K562 (cell line): ENCODE measurements at regions not wholly inside any gene's neighbourhood (a gene's known extent, or its start where the extent isn't known, plus 50 kb on each side); places are given as distances from the start of the nearest gene placed in this dataset.

ENCODE experiments used
- ATAC-seq: fragments of 200-7000 bp; cut with Tn5 transposase; 3 replicates; pipeline ENCODE4 v1.9.1; 2020; ENCODE audit warnings: moderate library complexity
- BruUV-seq: library from RNA; stranded (reverse); fragments of 400-500 nt; replicated peaks from 2 replicates; lab custom pipeline; 2021; lab: Mats Ljungman, UMichigan
- CTCF ChIA-PET: fragments of 300-600 bp; formaldehyde crosslinking; extraction: SDS; loops from one replicate; lab custom pipeline; 2021; ENCODE audit warnings: low intra/inter-chr PET ratio; lab: Yijun Ruan, JAX
- POLR2A ChIA-PET: fragments of 300-600, 350-650 bp; sonication (Branson Sonifier 250); formaldehyde crosslinking; extraction: SDS; loops from one replicate; lab custom pipeline; 2021; ENCODE audit warnings: antibody characterized with exemption, inconsistent platforms; lab: Yijun Ruan, JAX
- DNase-seq, 4 experiments: peaks; one replicate each; pipeline versions ENCODE4 v3.0.0 to v3.0.0-alpha.2; 2011 to 2018; ENCODE audit warnings: low spot score in 3 of 4, mixed read lengths in 3 of 4; ENCODE audit errors: extremely low read depth in 1 of 4
- FAIRE-seq: peaks from 2 replicates; lab custom pipeline; 2011; peaks lifted over from hg19 to GRCh38; lab: Jason Lieb, UNC
- H2AFZ ChIP-seq: 2 replicates; pipeline ENCODE4 v1.6.0; 2011; ENCODE audit warnings: low read depth, low read length, control low read depth, inconsistent platforms
- H3K27ac ChIP-seq: fragments of 200-600 bp; 3 replicates; pipeline ENCODE4 v1.8.0; 2011; ENCODE audit warnings: low read depth, mild to moderate bottlenecking, control low read depth, inconsistent platforms, low read length, moderate library complexity, mixed read lengths; ENCODE audit errors: extremely low read depth
- H3K27me3 ChIP-seq, 2 experiments: fragments of 300-600 bp in 1 of 2; 2 replicates in 1 of 2; 3 replicates in 1 of 2; pipeline versions ENCODE4 v1.6.0 to v1.8.0; 2011; ENCODE audit warnings: inconsistent platforms in 2 of 2, low read length in 2 of 2, mild to moderate bottlenecking in 1 of 2, mixed read lengths in 1 of 2, moderate library complexity in 1 of 2; ENCODE audit not compliant: control insufficient read depth in 2 of 2, insufficient read depth in 2 of 2
- H3K36me3 ChIP-seq: fragments of 300-600 bp; 3 replicates; pipeline ENCODE4 v1.8.0; 2011; ENCODE audit warnings: mild to moderate bottlenecking, low read length, inconsistent platforms; ENCODE audit not compliant: control insufficient read depth, insufficient read depth
- H3K4me1 ChIP-seq, 2 experiments: fragments of 200-600 bp in 1 of 2; replicated peaks in 1 of 2; 2 replicates in 1 of 2; 3 replicates in 1 of 2; pipeline versions ENCODE4 v1.5.1 to v1.8.0; 2011; ENCODE audit warnings: inconsistent platforms in 2 of 2, low read length in 2 of 2, mild to moderate bottlenecking in 1 of 2, mixed read lengths in 1 of 2, moderate library complexity in 1 of 2; ENCODE audit not compliant: control insufficient read depth in 2 of 2, insufficient read depth in 2 of 2
- H3K4me2 ChIP-seq: 2 replicates; pipeline ENCODE4 v1.6.1; 2011; ENCODE audit warnings: low read length, control low read depth, inconsistent platforms, mixed read lengths; ENCODE audit not compliant: insufficient read depth
- H3K4me3 ChIP-seq: fragments of 200-600 bp; sonication (generic), shearing (Covaris generic); 2 replicates; pipeline ENCODE4 v1.5.1; 2016; ENCODE audit warnings: control low read depth, inconsistent platforms
- H3K79me2 ChIP-seq: fragments of 200-600 bp; 3 replicates; pipeline ENCODE4 v1.8.0; 2011; ENCODE audit warnings: low read length, inconsistent platforms; ENCODE audit not compliant: control insufficient read depth, insufficient read depth
- H3K9ac ChIP-seq, 2 experiments: 2 replicates each; pipeline versions ENCODE4 v1.6.0 to v1.6.1; 2011; ENCODE audit warnings: low read depth in 2 of 2, low read length in 2 of 2, control low read depth in 1 of 2, inconsistent platforms in 1 of 2, mild to moderate bottlenecking in 1 of 2, mixed read lengths in 1 of 2; ENCODE audit not compliant: insufficient read depth in 1 of 2
- H3K9me1 ChIP-seq: one replicate; pipeline ENCODE4 v1.6.0; 2011; ENCODE audit warnings: inconsistent platforms, mild to moderate bottlenecking, low read length, moderate library complexity; ENCODE audit not compliant: control insufficient read depth, insufficient read depth
- H3K9me3 ChIP-seq: replicated peaks from 2 replicates; pipeline ENCODE4 v1.5.1; 2011; ENCODE audit warnings: low read depth, low read length, inconsistent platforms; ENCODE audit not compliant: control insufficient read depth, insufficient read depth
- H4K20me1 ChIP-seq: replicated peaks from 2 replicates; pipeline ENCODE4 v1.6.1; 2011; ENCODE audit warnings: low read length, inconsistent platforms, mixed read lengths; ENCODE audit not compliant: control insufficient read depth, insufficient read depth
- LEF1 ChIP-seq: fragments of 450-650 bp; IDR thresholded peaks from 2 replicates; pipeline ENCODE4 v1.6.1; 2016; ENCODE audit warnings: mild to moderate bottlenecking
- SIN3B ChIP-seq: fragments of 450-650 bp; IDR thresholded peaks from 2 replicates; pipeline ENCODE4 v1.6.1; 2017; ENCODE audit warnings: low read depth, mild to moderate bottlenecking, moderate library complexity
- WGBS: fragments of 100-300 bp; shearing (Covaris generic); methylation state at CpG from one replicate; pipeline ENCODE4 v1.1.6; 2016; ENCODE audit warnings: low coverage, mixed read lengths; ENCODE audit not compliant: insufficient coverage; ENCODE audit errors: missing lambda C conversion rate; 5-methylcytosine and 5-hydroxymethylcytosine counted together
- in situ Hi-C: fragments of 300-500 bp; cut with MboI; formaldehyde crosslinking; loops from 4 replicates; pipeline ENCODE4 v1.15.0; 2018; ENCODE audit warnings: inconsistent platforms, mixed read lengths
- intact Hi-C: fragments of 100-400 bp; cut with micrococcal nuclease; formaldehyde crosslinking; loops from 2 replicates; pipeline ENCODE4 v1.14.2; 2022
- TF ChIP-seq, protein P1 (sequence below), 3 experiments: IDR thresholded peaks in 2 of 3; conservative IDR thresholded peaks in 1 of 3; 2 replicates each; pipeline ENCODE4 v1.5.1; 2011 to 2012; ENCODE audit warnings: low read length in 3 of 3, mild to moderate bottlenecking in 3 of 3, control low read depth in 2 of 3, improper control_type of control experiment in 1 of 3, inconsistent platforms in 1 of 3, low read depth in 1 of 3, mixed read lengths in 1 of 3, moderate library complexity in 1 of 3; ENCODE audit not compliant: insufficient read depth in 2 of 3
- TF ChIP-seq, protein P2 (sequence below), 2 experiments: fragments of 450-650 bp in 1 of 2; sonication (generic) in 1 of 2; formaldehyde crosslinking in 1 of 2; IDR thresholded peaks; 2 replicates each; pipeline versions ENCODE4 v1.7.1 to v1.9.0; 2016 to 2022; ENCODE audit warnings: inconsistent platforms in 1 of 2, mild to moderate bottlenecking in 1 of 2, missing genetic modification reagents in 1 of 2

DNA sequence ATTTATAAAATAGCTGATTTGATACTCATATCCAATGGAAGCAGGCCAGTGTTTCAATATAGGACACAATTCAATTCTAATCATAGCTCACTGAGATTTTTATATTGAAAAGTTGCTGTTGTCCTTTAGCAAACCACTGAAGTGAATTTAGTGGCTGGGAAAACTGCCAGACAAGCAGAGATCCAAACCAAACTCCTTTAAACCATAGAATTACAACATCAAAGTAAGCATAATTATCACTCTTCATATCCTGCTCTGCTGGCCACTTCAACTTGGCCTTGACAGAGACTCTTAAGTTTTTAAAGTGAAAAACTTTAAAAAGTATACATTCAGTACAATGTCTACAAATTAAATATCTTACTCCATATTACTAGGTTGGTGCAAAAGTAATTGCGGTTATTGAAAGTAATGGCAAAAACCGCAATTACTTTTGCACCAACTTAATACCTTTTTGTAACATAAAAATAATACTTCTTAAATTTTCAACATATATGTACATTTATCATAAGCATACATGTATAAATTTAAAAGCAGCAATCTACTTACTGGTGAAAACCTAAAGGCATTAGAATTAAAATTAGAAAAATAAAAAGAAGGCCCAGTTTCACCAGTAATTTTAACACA lies 433.0 kb downstream of the PCDH10 start:
- no peak for ATAC-seq
- in situ Hi-C loops: no loop called here

More for the DNA sequence above, 433.0 kb downstream of the PCDH10 start:
- no peaks in the 10 kb centered on the region; the same call in 1 of the 2 replicates for H3K9me3 ChIP-seq
- DNase-seq: no peak
- ChIA-PET CTCF (no interaction called here), POLR2A (no interaction called here)
- TF ChIP-seq, protein P1, sequence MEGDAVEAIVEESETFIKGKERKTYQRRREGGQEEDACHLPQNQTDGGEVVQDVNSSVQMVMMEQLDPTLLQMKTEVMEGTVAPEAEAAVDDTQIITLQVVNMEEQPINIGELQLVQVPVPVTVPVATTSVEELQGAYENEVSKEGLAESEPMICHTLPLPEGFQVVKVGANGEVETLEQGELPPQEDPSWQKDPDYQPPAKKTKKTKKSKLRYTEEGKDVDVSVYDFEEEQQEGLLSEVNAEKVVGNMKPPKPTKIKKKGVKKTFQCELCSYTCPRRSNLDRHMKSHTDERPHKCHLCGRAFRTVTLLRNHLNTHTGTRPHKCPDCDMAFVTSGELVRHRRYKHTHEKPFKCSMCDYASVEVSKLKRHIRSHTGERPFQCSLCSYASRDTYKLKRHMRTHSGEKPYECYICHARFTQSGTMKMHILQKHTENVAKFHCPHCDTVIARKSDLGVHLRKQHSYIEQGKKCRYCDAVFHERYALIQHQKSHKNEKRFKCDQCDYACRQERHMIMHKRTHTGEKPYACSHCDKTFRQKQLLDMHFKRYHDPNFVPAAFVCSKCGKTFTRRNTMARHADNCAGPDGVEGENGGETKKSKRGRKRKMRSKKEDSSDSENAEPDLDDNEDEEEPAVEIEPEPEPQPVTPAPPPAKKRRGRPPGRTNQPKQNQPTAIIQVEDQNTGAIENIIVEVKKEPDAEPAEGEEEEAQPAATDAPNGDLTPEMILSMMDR (IDR thresholded peaks at IDR 0.05 in 2 of 3, conservative IDR thresholded peaks at IDR 0.05 in 1 of 3; ENCODE audit: insufficient read depth in 2 of 3, low read depth in 1 of 3, low read length in 3 of 3): peak in 1 of 3 experiments; percentile 16; a peak in 1 of 6 replicates
- TF ChIP-seq, protein P2, sequence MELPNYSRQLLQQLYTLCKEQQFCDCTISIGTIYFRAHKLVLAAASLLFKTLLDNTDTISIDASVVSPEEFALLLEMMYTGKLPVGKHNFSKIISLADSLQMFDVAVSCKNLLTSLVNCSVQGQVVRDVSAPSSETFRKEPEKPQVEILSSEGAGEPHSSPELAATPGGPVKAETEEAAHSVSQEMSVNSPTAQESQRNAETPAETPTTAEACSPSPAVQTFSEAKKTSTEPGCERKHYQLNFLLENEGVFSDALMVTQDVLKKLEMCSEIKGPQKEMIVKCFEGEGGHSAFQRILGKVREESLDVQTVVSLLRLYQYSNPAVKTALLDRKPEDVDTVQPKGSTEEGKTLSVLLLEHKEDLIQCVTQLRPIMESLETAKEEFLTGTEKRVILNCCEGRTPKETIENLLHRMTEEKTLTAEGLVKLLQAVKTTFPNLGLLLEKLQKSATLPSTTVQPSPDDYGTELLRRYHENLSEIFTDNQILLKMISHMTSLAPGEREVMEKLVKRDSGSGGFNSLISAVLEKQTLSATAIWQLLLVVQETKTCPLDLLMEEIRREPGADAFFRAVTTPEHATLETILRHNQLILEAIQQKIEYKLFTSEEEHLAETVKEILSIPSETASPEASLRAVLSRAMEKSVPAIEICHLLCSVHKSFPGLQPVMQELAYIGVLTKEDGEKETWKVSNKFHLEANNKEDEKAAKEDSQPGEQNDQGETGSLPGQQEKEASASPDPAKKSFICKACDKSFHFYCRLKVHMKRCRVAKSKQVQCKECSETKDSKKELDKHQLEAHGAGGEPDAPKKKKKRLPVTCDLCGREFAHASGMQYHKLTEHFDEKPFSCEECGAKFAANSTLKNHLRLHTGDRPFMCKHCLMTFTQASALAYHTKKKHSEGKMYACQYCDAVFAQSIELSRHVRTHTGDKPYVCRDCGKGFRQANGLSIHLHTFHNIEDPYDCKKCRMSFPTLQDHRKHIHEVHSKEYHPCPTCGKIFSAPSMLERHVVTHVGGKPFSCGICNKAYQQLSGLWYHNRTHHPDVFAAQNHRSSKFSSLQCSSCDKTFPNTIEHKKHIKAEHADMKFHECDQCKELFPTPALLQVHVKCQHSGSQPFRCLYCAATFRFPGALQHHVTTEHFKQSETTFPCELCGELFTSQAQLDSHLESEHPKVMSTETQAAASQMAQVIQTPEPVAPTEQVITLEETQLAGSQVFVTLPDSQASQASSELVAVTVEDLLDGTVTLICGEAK (IDR thresholded peaks at IDR 0.05): peak; percentile 72
- TF ChIP-seq, protein P2 (CRISPR knock-in tag; IDR thresholded peaks at IDR 0.05): no peak
- no peak for TF ChIP-seq SIN3B
- TF ChIP-seq LEF1: no peak
- no peak overlapping the region for H2AFZ ChIP-seq
- intact Hi-C loops: no loop called here
- H3K79me2 ChIP-seq: no peaks in the 10 kb centered on the region
- no peaks in the 10 kb centered on the region for H3K27me3 ChIP-seq
- no TSS peak for BruUV-seq
- H3K27ac ChIP-seq: no peak overlapping the region
- 19% methylated on average over 2 of the region's 2 CpGs for WGBS
- H3K9me1 ChIP-seq: no peaks in the 10 kb centered on the region
- no peaks in the 10 kb centered on the region for H3K36me3 ChIP-seq
- H3K9ac ChIP-seq: no peak overlapping the region
- no peaks in the 10 kb centered on the region; a peak in 1 of 5 replicates for H3K4me1 ChIP-seq
- no peak overlapping the region for H3K4me3 ChIP-seq
- H3K4me2 ChIP-seq: no peak overlapping the region
- H4K20me1 ChIP-seq: no peaks in the 10 kb centered on the region
- FAIRE-seq: no peak
